Adrenal gland (tissue), 5 donors: ENCODE measurements at regions not wholly inside any gene's neighbourhood (a gene's known extent, or its start where the extent isn't known, plus 50 kb on each side); places are given as distances from the start of the nearest gene placed in this dataset.

Experiments used
- POLR2A ChIP-seq, 2 donors: fragments of 450-650 bp; IDR thresholded peaks; one replicate each; pipeline ENCODE4 v1.6.1; 2017; ENCODE audit warnings: antibody characterized with exemption in 2 of 2, mild to moderate bottlenecking in 2 of 2, moderate library complexity in 1 of 2
- TF ChIP-seq, protein P1 (sequence below), 6 experiments: fragments of 450-650 bp in 4 of 6; fragments of 200-600 bp in 2 of 6; sonication (generic) in 1 of 6; IDR thresholded peaks; 1 replicate in 5 of 6; 2 replicates in 1 of 6; pipeline versions ENCODE4 v1.5.1 to v1.8.0; 2016 to 2021; ENCODE audit warnings: antibody characterized with exemption in 6 of 6, mild to moderate bottlenecking in 2 of 6, moderate library complexity in 1 of 6
- donor health status: DM: no; HTN: no; CAD: no.

DNA sequence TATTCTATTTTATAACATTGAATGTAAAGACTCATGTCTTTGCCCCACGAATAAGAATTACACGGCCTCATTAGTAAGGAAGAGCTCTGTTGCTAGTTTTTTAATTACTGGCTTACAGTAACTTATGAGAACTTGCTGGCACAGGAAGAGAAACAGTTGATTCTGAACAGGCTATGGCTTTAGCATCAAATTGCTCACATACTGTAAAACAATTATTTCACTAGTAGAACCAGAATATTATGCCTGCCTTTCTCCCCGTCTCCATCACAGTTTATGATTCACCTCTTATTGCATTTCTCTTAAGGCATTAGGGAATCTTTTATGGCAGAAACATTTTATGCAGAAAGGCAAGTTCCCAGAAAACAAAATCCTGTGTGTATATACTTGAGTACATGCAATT is 126.1 kb downstream of the SPRY1 start:
- no peak for TF ChIP-seq POLR2A (IDR thresholded peaks at IDR 0.05)
- TF ChIP-seq, protein P1, sequence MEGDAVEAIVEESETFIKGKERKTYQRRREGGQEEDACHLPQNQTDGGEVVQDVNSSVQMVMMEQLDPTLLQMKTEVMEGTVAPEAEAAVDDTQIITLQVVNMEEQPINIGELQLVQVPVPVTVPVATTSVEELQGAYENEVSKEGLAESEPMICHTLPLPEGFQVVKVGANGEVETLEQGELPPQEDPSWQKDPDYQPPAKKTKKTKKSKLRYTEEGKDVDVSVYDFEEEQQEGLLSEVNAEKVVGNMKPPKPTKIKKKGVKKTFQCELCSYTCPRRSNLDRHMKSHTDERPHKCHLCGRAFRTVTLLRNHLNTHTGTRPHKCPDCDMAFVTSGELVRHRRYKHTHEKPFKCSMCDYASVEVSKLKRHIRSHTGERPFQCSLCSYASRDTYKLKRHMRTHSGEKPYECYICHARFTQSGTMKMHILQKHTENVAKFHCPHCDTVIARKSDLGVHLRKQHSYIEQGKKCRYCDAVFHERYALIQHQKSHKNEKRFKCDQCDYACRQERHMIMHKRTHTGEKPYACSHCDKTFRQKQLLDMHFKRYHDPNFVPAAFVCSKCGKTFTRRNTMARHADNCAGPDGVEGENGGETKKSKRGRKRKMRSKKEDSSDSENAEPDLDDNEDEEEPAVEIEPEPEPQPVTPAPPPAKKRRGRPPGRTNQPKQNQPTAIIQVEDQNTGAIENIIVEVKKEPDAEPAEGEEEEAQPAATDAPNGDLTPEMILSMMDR (IDR thresholded peaks at IDR 0.05) = no peak
